ENCODE measurements at regions not wholly inside any gene's neighbourhood (a gene's known extent, or its start where the extent isn't known, plus 50 kb on each side); places are given as distances from the start of the nearest gene placed in this dataset.
"Not testable (repeated sequence)": the region's sequence is repeated elsewhere in the genome, so short reads cannot be mapped to it uniquely, and the experiment has no call there.

DNA sequence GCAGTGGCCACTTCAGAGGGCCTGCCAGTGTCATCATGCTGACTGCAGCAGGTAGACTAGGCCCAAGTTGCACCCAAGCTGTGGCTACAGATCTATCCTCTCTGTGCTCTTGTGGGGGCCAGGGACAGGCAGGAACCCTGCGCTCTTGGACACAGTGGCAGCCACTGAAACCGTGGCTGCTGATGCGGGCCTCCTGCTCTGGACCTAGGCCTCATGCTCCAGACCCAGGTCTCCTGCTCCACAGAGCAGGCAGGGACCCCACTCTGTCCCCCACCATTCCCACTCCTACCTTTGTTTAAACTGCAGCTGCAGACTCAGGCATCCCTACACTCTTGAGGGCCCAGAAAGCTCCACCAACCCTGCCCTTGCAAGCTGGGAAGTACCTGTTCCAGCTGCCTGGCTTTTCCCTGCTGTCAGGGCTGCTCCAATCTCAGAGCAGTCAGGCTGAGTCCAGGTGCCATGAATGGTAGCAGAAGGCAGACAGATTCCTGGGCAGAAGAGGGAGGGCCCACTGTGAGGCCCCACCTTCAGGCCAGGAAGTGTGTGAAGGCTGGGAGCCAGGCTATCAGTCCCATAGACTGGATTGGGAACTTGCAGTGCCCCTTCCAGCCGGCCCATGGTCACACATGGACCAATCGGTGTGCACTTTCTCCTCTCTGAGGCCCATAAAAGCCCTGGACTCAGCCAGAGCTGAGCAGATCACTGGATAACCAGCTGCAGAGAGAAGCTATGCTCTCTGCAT is 634.0 kb upstream of the SEMA3D start:
- H3K36me3 Mint-ChIP-seq, result no peaks in the 10 kb centered on the region
- no peak overlapping the region for H3K27ac Mint-ChIP-seq
- H3K27me3 Mint-ChIP-seq, result no peaks in the 10 kb centered on the region
- H3K4me3 ChIP-seq (ENCODE audit: low read depth, low read length), result no peak overlapping the region
- H3K36me3 ChIP-seq (ENCODE audit: control insufficient read depth, insufficient read depth, low read length), result no peaks in the 10 kb centered on the region
- H3K27me3 ChIP-seq (ENCODE audit: control insufficient read depth, insufficient read depth, low read length), result no peaks in the 10 kb centered on the region
- H3K9me3 ChIP-seq (ENCODE audit: control insufficient read depth in 2 of 2, low read length in 2 of 2), result peaks cover 0 to 8% of the 10 kb centered on the region in 2 experiments
- no peak overlapping the region for H3K27ac ChIP-seq (ENCODE audit: insufficient read depth, low read length, poor library complexity, severe bottlenecking)
- H3K4me1 Mint-ChIP-seq, result no peaks in the 10 kb centered on the region
- DNase-seq (no peak), ATAC-seq (ENCODE audit: low read depth in 2 of 2) (no peak)
- H3K4me1 ChIP-seq (ENCODE audit: control insufficient read depth, insufficient read depth, low read length, poor library complexity, severe bottlenecking), result no peaks in the 10 kb centered on the region
- no peak overlapping the region for H3K4me3 Mint-ChIP-seq
- peaks cover 0 to 6% (median under 1%) of the 10 kb centered on the region in 7 donors for H3K9me3 Mint-ChIP-seq

DNA sequence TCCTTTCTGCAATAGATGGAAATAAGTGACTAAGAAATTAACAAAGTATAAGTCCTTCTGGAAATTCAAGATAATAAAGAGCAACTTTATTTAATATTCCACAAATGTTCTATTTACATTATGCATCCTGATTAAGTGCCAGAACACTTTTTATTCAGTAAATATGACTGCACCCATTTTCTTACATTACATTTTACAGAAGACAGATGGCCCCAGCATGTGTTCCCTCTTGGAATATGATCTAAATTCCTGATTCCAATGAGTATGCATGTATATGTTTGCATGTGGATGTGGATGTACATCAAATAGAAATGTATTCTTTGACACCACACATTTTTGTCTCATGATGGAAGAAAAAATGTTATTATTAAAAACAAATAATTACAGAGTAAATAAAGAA is 628.7 kb upstream of the SEMA3D start:
- Histone ChIP-seq H3K27ac (ENCODE audit: insufficient read depth, low read length, poor library complexity, severe bottlenecking) (no peak overlapping the region), H3K4me3 (ENCODE audit: low read depth, low read length) (no peak overlapping the region), H3K27me3 (ENCODE audit: control insufficient read depth, insufficient read depth, low read length) (no peaks in the 10 kb centered on the region), H3K9me3 (ENCODE audit: control insufficient read depth in 2 of 2, low read length in 2 of 2) (no peaks in the 10 kb centered on the region), H3K4me1 (ENCODE audit: control insufficient read depth, insufficient read depth, low read length, poor library complexity, severe bottlenecking) (no peaks in the 10 kb centered on the region), H3K36me3 (ENCODE audit: control insufficient read depth, insufficient read depth, low read length) (no peaks in the 10 kb centered on the region)
- no peaks in the 10 kb centered on the region for H3K27me3 Mint-ChIP-seq
- ATAC-seq (ENCODE audit: low read depth in 2 of 2), result no peak
- H3K4me1 Mint-ChIP-seq, result no peaks in the 10 kb centered on the region
- no peak for DNase-seq
- H3K27ac Mint-ChIP-seq, result no peak overlapping the region
- peaks cover 0 to 5% (median 1%) of the 10 kb centered on the region in 7 donors for H3K9me3 Mint-ChIP-seq
- no peak overlapping the region for H3K4me3 Mint-ChIP-seq
- no peaks in the 10 kb centered on the region for H3K36me3 Mint-ChIP-seq

DNA sequence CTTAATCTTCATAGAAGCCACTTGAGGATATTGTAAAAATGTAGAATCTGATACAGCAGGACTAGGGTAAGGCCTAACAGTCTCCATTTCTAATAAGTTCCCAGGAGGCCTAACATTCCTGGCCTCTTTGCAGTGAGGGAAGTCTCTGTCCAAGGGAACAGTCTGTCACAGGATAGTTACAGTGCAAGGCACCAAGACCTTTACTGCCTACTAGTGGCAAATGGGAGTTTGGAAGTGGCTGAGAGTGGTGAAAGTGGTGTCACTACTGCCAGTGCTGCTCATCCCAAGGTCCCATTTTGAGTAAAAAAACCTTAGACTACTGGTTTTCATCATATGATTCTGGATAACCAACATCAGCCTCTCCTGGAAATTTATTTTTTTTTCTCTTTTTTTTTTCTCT is 619.5 kb upstream of the SEMA3D start:
- H3K9me3 ChIP-seq (ENCODE audit: control insufficient read depth in 2 of 2, low read length in 2 of 2), result peaks cover 2 to 3% of the 10 kb centered on the region in 2 experiments
- Mint-ChIP-seq H3K4me3 (no peak overlapping the region), H3K9me3 (peaks cover 0 to 6% (median 2%) of the 10 kb centered on the region in 7 donors), H3K4me1 (no peaks in the 10 kb centered on the region), H3K27me3 (no peaks in the 10 kb centered on the region), H3K36me3 (no peaks in the 10 kb centered on the region), H3K27ac (no peak overlapping the region)
- DNase-seq (no peak), ATAC-seq (ENCODE audit: low read depth in 2 of 2) (no peak)
- no peaks in the 10 kb centered on the region for H3K36me3 ChIP-seq (ENCODE audit: control insufficient read depth, insufficient read depth, low read length)
- H3K4me1 ChIP-seq (ENCODE audit: control insufficient read depth, insufficient read depth, low read length, poor library complexity, severe bottlenecking), result no peaks in the 10 kb centered on the region
- H3K4me3 ChIP-seq (ENCODE audit: low read depth, low read length), result no peak overlapping the region
- no peaks in the 10 kb centered on the region for H3K27me3 ChIP-seq (ENCODE audit: control insufficient read depth, insufficient read depth, low read length)
- H3K27ac ChIP-seq (ENCODE audit: insufficient read depth, low read length, poor library complexity, severe bottlenecking), result no peak overlapping the region

DNA sequence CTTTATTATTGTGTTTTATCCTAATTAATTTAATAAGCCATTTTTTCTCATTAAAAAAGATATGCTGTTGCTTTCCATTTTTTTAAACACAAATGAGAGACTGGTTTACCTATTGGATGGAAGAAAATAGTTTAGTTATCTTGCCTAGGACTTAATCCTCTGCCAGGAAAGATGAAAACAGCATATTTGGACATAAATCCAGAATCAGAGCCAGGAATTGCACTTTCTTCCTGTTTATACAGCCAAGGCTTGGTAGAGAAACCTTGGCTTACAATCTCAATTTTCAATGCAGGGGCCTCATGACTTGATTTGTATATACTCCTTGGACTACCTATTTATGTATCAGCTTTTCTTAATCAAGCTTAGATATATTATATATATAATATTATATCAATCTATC is 618.8 kb upstream of the SEMA3D start:
- H3K9me3 Mint-ChIP-seq, result peaks cover 0 to 4% (median 2%) of the 10 kb centered on the region in 7 donors
- Histone ChIP-seq H3K9me3 (ENCODE audit: control insufficient read depth in 2 of 2, low read length in 2 of 2) (peaks cover 2 to 3% of the 10 kb centered on the region in 2 experiments), H3K4me1 (ENCODE audit: control insufficient read depth, insufficient read depth, low read length, poor library complexity, severe bottlenecking) (no peaks in the 10 kb centered on the region), H3K27me3 (ENCODE audit: control insufficient read depth, insufficient read depth, low read length) (no peaks in the 10 kb centered on the region), H3K36me3 (ENCODE audit: control insufficient read depth, insufficient read depth, low read length) (no peaks in the 10 kb centered on the region), H3K27ac (ENCODE audit: insufficient read depth, low read length, poor library complexity, severe bottlenecking) (no peak overlapping the region), H3K4me3 (ENCODE audit: low read depth, low read length) (no peak overlapping the region)
- H3K36me3 Mint-ChIP-seq, result no peaks in the 10 kb centered on the region
- H3K27me3 Mint-ChIP-seq, result no peaks in the 10 kb centered on the region
- no peaks in the 10 kb centered on the region for H3K4me1 Mint-ChIP-seq
- DNase-seq (no peak), ATAC-seq (ENCODE audit: low read depth in 2 of 2) (no peak)
- H3K27ac Mint-ChIP-seq, result no peak overlapping the region
- H3K4me3 Mint-ChIP-seq, result no peak overlapping the region

DNA sequence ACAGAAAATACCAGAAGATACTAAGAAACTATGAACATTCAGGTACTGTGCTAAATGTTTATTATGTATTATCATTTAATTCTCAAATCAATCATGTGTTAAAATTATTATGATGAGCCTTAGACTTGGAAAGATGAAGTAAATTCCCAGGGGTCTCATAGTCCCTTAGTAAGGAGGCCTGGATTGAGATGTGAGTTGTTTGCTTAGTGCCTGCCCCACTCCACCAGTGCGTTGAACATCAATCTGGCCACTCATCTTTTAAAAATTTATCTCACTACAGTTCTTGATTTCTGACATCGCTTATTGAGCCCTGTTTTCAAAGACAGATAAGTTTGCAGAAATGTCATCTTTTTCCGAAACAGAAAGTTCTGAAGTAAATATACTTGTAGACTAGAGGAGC is 618.4 kb upstream of the SEMA3D start:
- DNase-seq, result no peak
- Histone ChIP-seq H3K27ac (ENCODE audit: insufficient read depth, low read length, poor library complexity, severe bottlenecking) (no peak overlapping the region), H3K27me3 (ENCODE audit: control insufficient read depth, insufficient read depth, low read length) (no peaks in the 10 kb centered on the region), H3K36me3 (ENCODE audit: control insufficient read depth, insufficient read depth, low read length) (no peaks in the 10 kb centered on the region), H3K4me1 (ENCODE audit: control insufficient read depth, insufficient read depth, low read length, poor library complexity, severe bottlenecking) (no peaks in the 10 kb centered on the region), H3K9me3 (ENCODE audit: control insufficient read depth in 2 of 2, low read length in 2 of 2) (peaks cover 2 to 3% of the 10 kb centered on the region in 2 experiments), H3K4me3 (ENCODE audit: low read depth, low read length) (no peak overlapping the region)
- Mint-ChIP-seq H3K27me3 (no peaks in the 10 kb centered on the region), H3K9me3 (peaks cover 0 to 4% (median 2%) of the 10 kb centered on the region in 7 donors), H3K4me1 (no peaks in the 10 kb centered on the region), H3K36me3 (no peaks in the 10 kb centered on the region), H3K4me3 (no peak overlapping the region), H3K27ac (no peak overlapping the region)
- ATAC-seq (ENCODE audit: low read depth in 2 of 2), result no peak

DNA sequence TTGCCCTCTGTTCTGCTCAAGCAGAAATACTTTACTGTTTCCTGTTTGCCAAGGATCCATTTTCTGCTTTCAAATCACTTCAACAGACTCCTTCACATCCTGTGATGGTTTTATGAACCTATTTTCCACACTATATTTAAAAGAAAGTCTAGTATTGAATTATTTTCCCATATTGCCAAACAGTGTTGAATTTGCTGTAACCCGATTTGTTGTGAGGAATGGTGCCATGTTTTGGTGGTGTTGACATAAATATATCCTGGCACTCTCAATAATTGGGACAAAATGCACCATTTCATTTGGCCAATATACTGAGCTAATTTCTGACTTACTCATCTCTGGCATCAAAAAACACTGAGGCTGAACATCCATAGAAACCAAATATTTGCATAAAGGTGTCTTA is 615.4 kb upstream of the SEMA3D start:
- ATAC-seq (ENCODE audit: low read depth in 2 of 2) (no peak), DNase-seq (no peak)
- H3K4me3 Mint-ChIP-seq, result no peak overlapping the region
- H3K27ac Mint-ChIP-seq, result no peak overlapping the region
- Histone ChIP-seq H3K27me3 (ENCODE audit: control insufficient read depth, insufficient read depth, low read length) (no peaks in the 10 kb centered on the region), H3K4me3 (ENCODE audit: low read depth, low read length) (no peak overlapping the region), H3K9me3 (ENCODE audit: control insufficient read depth in 2 of 2, low read length in 2 of 2) (peaks cover 3 to 4% of the 10 kb centered on the region in 2 experiments), H3K36me3 (ENCODE audit: control insufficient read depth, insufficient read depth, low read length) (no peaks in the 10 kb centered on the region), H3K27ac (ENCODE audit: insufficient read depth, low read length, poor library complexity, severe bottlenecking) (no peak overlapping the region), H3K4me1 (ENCODE audit: control insufficient read depth, insufficient read depth, low read length, poor library complexity, severe bottlenecking) (no peaks in the 10 kb centered on the region)
- no peaks in the 10 kb centered on the region for H3K36me3 Mint-ChIP-seq
- H3K9me3 Mint-ChIP-seq, result peaks cover 0 to 9% (median 3%) of the 10 kb centered on the region in 7 donors
- no peaks in the 10 kb centered on the region for H3K27me3 Mint-ChIP-seq
- H3K4me1 Mint-ChIP-seq, result no peaks in the 10 kb centered on the region

DNA sequence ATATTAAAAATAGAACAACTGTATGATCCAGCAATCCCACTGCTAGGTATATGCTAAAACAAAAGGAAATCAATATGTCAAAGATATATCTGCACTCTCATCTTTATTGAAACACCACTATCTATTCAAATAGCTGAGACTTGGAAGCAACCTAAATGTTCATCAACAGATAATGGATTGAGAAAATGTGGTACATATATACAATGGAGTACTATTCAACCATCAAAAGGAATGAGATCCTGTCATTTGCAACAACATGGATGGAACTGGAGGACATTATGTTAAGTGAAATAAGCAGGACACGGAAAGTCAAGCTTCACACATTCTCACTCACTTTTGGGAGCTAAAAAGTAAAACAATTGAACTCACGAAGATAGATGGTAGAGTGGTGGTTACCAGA is 610.1 kb upstream of the SEMA3D start:
- DNase-seq (no peak), ATAC-seq (ENCODE audit: low read depth in 2 of 2) (no peak)
- no peak overlapping the region for H3K27ac Mint-ChIP-seq
- no peak overlapping the region for H3K27ac ChIP-seq (ENCODE audit: insufficient read depth, low read length, poor library complexity, severe bottlenecking)
- H3K4me3 ChIP-seq (ENCODE audit: low read depth, low read length), result no peak overlapping the region
- H3K36me3 ChIP-seq (ENCODE audit: control insufficient read depth, insufficient read depth, low read length), result no peaks in the 10 kb centered on the region
- H3K4me1 ChIP-seq (ENCODE audit: control insufficient read depth, insufficient read depth, low read length, poor library complexity, severe bottlenecking), result no peaks in the 10 kb centered on the region
- peaks cover 0 to 2% of the 10 kb centered on the region in 2 experiments for H3K9me3 ChIP-seq (ENCODE audit: control insufficient read depth in 2 of 2, low read length in 2 of 2)
- no peaks in the 10 kb centered on the region for H3K36me3 Mint-ChIP-seq
- H3K4me3 Mint-ChIP-seq, result no peak overlapping the region
- no peaks in the 10 kb centered on the region for H3K27me3 Mint-ChIP-seq
- H3K9me3 Mint-ChIP-seq, result peaks cover 0 to 31% (median 9%) of the 10 kb centered on the region in 7 donors
- H3K27me3 ChIP-seq (ENCODE audit: control insufficient read depth, insufficient read depth, low read length), result no peaks in the 10 kb centered on the region
- no peaks in the 10 kb centered on the region for H3K4me1 Mint-ChIP-seq

DNA sequence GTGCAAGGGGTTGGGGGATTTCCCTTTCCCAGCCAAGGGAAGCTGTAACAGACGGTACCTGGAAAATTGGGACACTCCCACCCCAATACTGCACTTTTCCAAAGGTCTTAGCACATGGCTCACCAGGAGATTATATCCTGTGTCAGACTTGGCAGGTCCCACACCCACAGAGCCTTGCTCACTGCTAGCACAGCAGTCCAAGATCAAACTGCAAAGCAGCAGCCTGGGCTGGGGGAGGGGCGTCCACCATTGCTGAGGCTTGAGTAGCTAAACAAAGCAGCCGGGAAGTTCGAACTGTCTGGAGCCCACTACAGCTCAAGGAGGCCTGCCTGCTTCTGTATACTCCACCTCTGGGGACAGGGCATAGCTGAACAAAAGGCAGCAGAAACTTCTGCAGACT is 604.2 kb upstream of the SEMA3D start:
- H3K27me3 Mint-ChIP-seq; H3K27me3 ChIP-seq (ENCODE audit: control insufficient read depth, insufficient read depth, low read length); H3K36me3 ChIP-seq (ENCODE audit: control insufficient read depth, insufficient read depth, low read length); H3K4me1 ChIP-seq (ENCODE audit: control insufficient read depth, insufficient read depth, low read length, poor library complexity, severe bottlenecking); DNase-seq; H3K36me3 Mint-ChIP-seq; H3K27ac Mint-ChIP-seq; ATAC-seq (ENCODE audit: low read depth in 2 of 2); H3K4me1 Mint-ChIP-seq; H3K4me3 ChIP-seq (ENCODE audit: low read depth, low read length); H3K4me3 Mint-ChIP-seq; H3K9me3 ChIP-seq (ENCODE audit: control insufficient read depth in 2 of 2, low read length in 2 of 2); H3K27ac ChIP-seq (ENCODE audit: insufficient read depth, low read length, poor library complexity, severe bottlenecking): not testable (repeated sequence)
- peaks cover 3 to 44% (median 7%) of the 10 kb centered on the region in 7 donors for H3K9me3 Mint-ChIP-seq

All from CD4-positive, CD25-positive, alpha-beta regulatory T cell (primary cell).